Common myeloid progenitor, CD34-positive (primary cell): ENCODE measurements at regions not wholly inside any gene's neighbourhood (a gene's known extent, or its start where the extent isn't known, plus 50 kb on each side); places are given as distances from the start of the nearest gene placed in this dataset.

ENCODE experiments used
- CTCF ChIA-PET: fragments of 350-600 bp; sonication (Branson Sonifier 250); formaldehyde crosslinking; loops from one replicate; lab custom pipeline; 2021; ENCODE audit warnings: antibody characterized with exemption; lab: Charles Lee
- POLR2A ChIA-PET: fragments of 350-600 bp; sonication (Branson Sonifier 250); formaldehyde crosslinking; loops from one replicate; lab custom pipeline; 2021; ENCODE audit warnings: antibody characterized with exemption; lab: Charles Lee
- DNase-seq, 3 donors: peaks; one replicate each; pipeline versions ENCODE4 v3.0.0 to v3.0.0-alpha.2; 2013
- H3K27ac ChIP-seq, 2 experiments: 1 replicate in 1 of 2; 2 replicates in 1 of 2; pipeline ENCODE4 v1.7.0; 2013; ENCODE audit warnings: inconsistent platforms in 2 of 2, low read length in 2 of 2, mild to moderate bottlenecking in 2 of 2, low read depth in 1 of 2, moderate library complexity in 1 of 2; ENCODE audit not compliant: severe bottlenecking in 2 of 2, insufficient read depth in 1 of 2, poor library complexity in 1 of 2
- H3K27me3 ChIP-seq, 5 experiments: replicated peaks in 2 of 5; 1 replicate in 3 of 5; 2 replicates in 2 of 5; pipeline versions ENCODE4 v1.6.1 to v1.7.0; 2013; ENCODE audit warnings: low read length in 4 of 5, mild to moderate bottlenecking in 2 of 5, moderate library complexity in 2 of 5, inconsistent platforms in 1 of 5; ENCODE audit not compliant: insufficient read depth in 5 of 5, control insufficient read depth in 4 of 5
- H3K36me3 ChIP-seq, 4 experiments: 1 replicate in 2 of 4; 2 replicates in 2 of 4; pipeline versions ENCODE4 v1.6.1 to v1.7.0; 2013; ENCODE audit warnings: low read length in 3 of 4, control low read depth in 1 of 4, mild to moderate bottlenecking in 1 of 4; ENCODE audit not compliant: control insufficient read depth in 4 of 4, insufficient read depth in 4 of 4
- H3K4me1 ChIP-seq, 4 experiments: 1 replicate in 3 of 4; 2 replicates in 1 of 4; pipeline versions ENCODE4 v1.6.1 to v1.7.1; 2013; ENCODE audit warnings: low read length in 3 of 4, mild to moderate bottlenecking in 3 of 4, control low read depth in 1 of 4, inconsistent platforms in 1 of 4, moderate library complexity in 1 of 4; ENCODE audit not compliant: control insufficient read depth in 4 of 4, insufficient read depth in 4 of 4; ENCODE audit errors: control extremely low read depth in 1 of 4
- H3K4me3 ChIP-seq, 7 experiments: 1 replicate in 4 of 7; 2 replicates in 3 of 7; pipeline versions ENCODE4 v1.5.1 to v1.7.0; 2013; ENCODE audit warnings: mild to moderate bottlenecking in 7 of 7, low read length in 6 of 7, moderate library complexity in 6 of 7, inconsistent platforms in 2 of 7, low read depth in 2 of 7, control low read depth in 1 of 7; ENCODE audit not compliant: insufficient read depth in 4 of 7, control insufficient read depth in 1 of 7; ENCODE audit errors: extremely low read depth in 1 of 7
- H3K9me3 ChIP-seq, 5 experiments: 1 replicate in 4 of 5; 2 replicates in 1 of 5; pipeline versions ENCODE4 v1.6.1 to v1.7.1; 2013; ENCODE audit warnings: low read length in 4 of 5, mild to moderate bottlenecking in 2 of 5, inconsistent platforms in 1 of 5, low read depth in 1 of 5, moderate library complexity in 1 of 5; ENCODE audit not compliant: control insufficient read depth in 4 of 5, insufficient read depth in 2 of 5; ENCODE audit errors: control extremely low read depth in 1 of 5
- WGBS: methylation state at CpG from one replicate; pipeline ENCODE4 v1.1.5; 2013; ENCODE audit not compliant: insufficient coverage; 5-methylcytosine and 5-hydroxymethylcytosine counted together

- ChIA-PET POLR2A (no interaction called here), CTCF (no interaction called here)
- Histone ChIP-seq H3K27ac (no peak overlapping the region), H3K27me3 (peaks cover 0 to 17% (median 7%) of the 10 kb centered on the region in 5 experiments), H3K9me3 (peaks cover 0 to 5% (median 0%) of the 10 kb centered on the region in 5 experiments), H3K4me3 (no peak overlapping the region), H3K4me1 (no peaks in the 10 kb centered on the region), H3K36me3 (no peaks in the 10 kb centered on the region)
- no peak for DNase-seq
- WGBS = 50% methylated on average over 1 of the region's 2 CpGs
Measured at GRCh38 chr19:31541396-31541795, 192.2 kb upstream of the TSHZ3 start.

GRCh38 chr19:31543456-31543855 lies 194.2 kb upstream of the TSHZ3 start:
- no peak overlapping the region for H3K4me3 ChIP-seq
- H3K36me3 ChIP-seq = no peaks in the 10 kb centered on the region
- DNase-seq = no peak
- H3K27me3 ChIP-seq = peaks cover 0 to 19% (median 7%) of the 10 kb centered on the region in 5 experiments
- CTCF ChIA-PET = no interaction called here
- WGBS = 98% methylated on average over 5 of the region's 5 CpGs
- H3K9me3 ChIP-seq = peaks cover 0 to 5% (median 0%) of the 10 kb centered on the region in 5 experiments
- no peak overlapping the region for H3K27ac ChIP-seq
- no peaks in the 10 kb centered on the region for H3K4me1 ChIP-seq
- POLR2A ChIA-PET = no interaction called here

GRCh38 chr19:31545777-31546176 lies 196.5 kb upstream of the TSHZ3 start:
- H3K27me3 ChIP-seq = peaks cover 0 to 16% (median 7%) of the 10 kb centered on the region in 5 experiments
- no peaks in the 10 kb centered on the region for H3K4me1 ChIP-seq
- WGBS = 51% methylated on average over 2 of the region's 2 CpGs
- H3K4me3 ChIP-seq = no peak overlapping the region
- no peak overlapping the region for H3K27ac ChIP-seq
- no peak for DNase-seq
- no peaks in the 10 kb centered on the region for H3K9me3 ChIP-seq
- no peaks in the 10 kb centered on the region for H3K36me3 ChIP-seq
- CTCF ChIA-PET = no interaction called here
- POLR2A ChIA-PET = no interaction called here

GRCh38 chr19:31546205-31546960 lies 197.1 kb upstream of the TSHZ3 start:
- Histone ChIP-seq H3K4me1 (no peaks in the 10 kb centered on the region), H3K27me3 (peaks cover 0 to 13% (median 5%) of the 10 kb centered on the region in 5 experiments), H3K27ac (no peak overlapping the region), H3K9me3 (no peaks in the 10 kb centered on the region), H3K4me3 (no peak overlapping the region), H3K36me3 (no peaks in the 10 kb centered on the region)
- DNase-seq = no peak
- WGBS = 83% methylated on average over 7 of the region's 9 CpGs
- ChIA-PET CTCF (no interaction called here), POLR2A (no interaction called here)

- no peak overlapping the region for H3K27ac ChIP-seq
- H3K9me3 ChIP-seq = no peaks in the 10 kb centered on the region
- ChIA-PET POLR2A (no interaction called here), CTCF (interaction anchor here (0.9 to 2.0 kb wide), 3 partner anchors 15 to 764 kb away, joined by 3 to 5 read pairs (median 4); no protein-coding TSS in a partner anchor)
- H3K4me3 ChIP-seq = no peak overlapping the region
- no peaks in the 10 kb centered on the region for H3K36me3 ChIP-seq
- DNase-seq = peak; percentile 11 to 30 (median 23)
- no peaks in the 10 kb centered on the region for H3K4me1 ChIP-seq
- peaks cover 0 to 7% (median 2%) of the 10 kb centered on the region in 5 experiments for H3K27me3 ChIP-seq
- 90% methylated on average over 4 of the region's 4 CpGs for WGBS
Measured at GRCh38 chr19:31548941-31549340, 199.7 kb upstream of the TSHZ3 start.

- H3K4me3 ChIP-seq = no peak overlapping the region
- no peaks in the 10 kb centered on the region for H3K36me3 ChIP-seq
- H3K27ac ChIP-seq = no peak overlapping the region
- ChIA-PET POLR2A (no interaction called here), CTCF (no interaction called here)
- no peaks in the 10 kb centered on the region for H3K27me3 ChIP-seq
- WGBS = 97% methylated on average over 7 of the region's 9 CpGs
- peak in 1 of 3 donors; percentile 2 for DNase-seq
- peaks cover 0 to 2% (median 0%) of the 10 kb centered on the region in 5 experiments for H3K9me3 ChIP-seq
- H3K4me1 ChIP-seq = no peaks in the 10 kb centered on the region
Measured at GRCh38 chr19:31553112-31553845, 204.0 kb upstream of the TSHZ3 start.

- H3K9me3 ChIP-seq = peaks cover 0 to 2% (median 0%) of the 10 kb centered on the region in 5 experiments
- ChIA-PET POLR2A (no interaction called here), CTCF (no interaction called here)
- H3K27ac ChIP-seq = no peak overlapping the region
- WGBS = 98% methylated on average over 6 of the region's 8 CpGs
- no peak overlapping the region for H3K4me3 ChIP-seq
- no peaks in the 10 kb centered on the region for H3K27me3 ChIP-seq
- H3K4me1 ChIP-seq = no peaks in the 10 kb centered on the region
- DNase-seq = no peak
- no peaks in the 10 kb centered on the region for H3K36me3 ChIP-seq
Measured at GRCh38 chr19:31553846-31554215, 204.6 kb upstream of the TSHZ3 start.
